Ovary (tissue), 7 donors: ENCODE measurements at regions not wholly inside any gene's neighbourhood (a gene's known extent, or its start where the extent isn't known, plus 50 kb on each side); places are given as distances from the start of the nearest gene placed in this dataset.

Experiments used
- DNase-seq, 5 donors: peaks; one replicate each; pipeline ENCODE4 v3.0.0-alpha.2; 2019 to 2020
- H3K27ac ChIP-seq, 2 donors: fragments of 200-600 bp; one replicate each; pipeline versions ENCODE4 v1.5.1 to v1.8.0; 2019 to 2022
- H3K27me3 ChIP-seq: fragments of 200-600 bp; one replicate; pipeline ENCODE4 v1.8.0; 2022
- H3K36me3 ChIP-seq: fragments of 200-600 bp; sonication (generic); one replicate; pipeline ENCODE4 v1.5.1; 2019
- H3K4me1 ChIP-seq: one replicate; pipeline ENCODE4 v1.8.1; 2013; ENCODE audit warnings: mild to moderate bottlenecking, moderate library complexity; ENCODE audit not compliant: insufficient read depth
- H3K4me3 ChIP-seq: fragments of 200-600 bp; sonication (generic); one replicate; pipeline ENCODE4 v1.5.1; 2017
- H3K9me3 ChIP-seq, 2 donors: fragments of 200-600 bp in 1 of 2; sonication (generic) in 1 of 2; one replicate each; pipeline versions ENCODE4 v1.5.1 to v1.8.1; 2013 to 2019; ENCODE audit warnings: mild to moderate bottlenecking in 1 of 2, moderate library complexity in 1 of 2
- CTCF ChIP-seq, 3 donors: fragments of 450-650 bp in 2 of 3; fragments of 200-600 bp in 1 of 3; IDR thresholded peaks; one replicate each; pipeline versions ENCODE4 v1.5.1 to v1.8.0; 2016 to 2022; ENCODE audit warnings: antibody characterized with exemption in 3 of 3, mild to moderate bottlenecking in 1 of 3
- EP300 ChIP-seq: sonication (generic); formaldehyde crosslinking; IDR thresholded peaks from one replicate; pipeline ENCODE4 v1.6.1; 2017; ENCODE audit warnings: antibody characterized with exemption
- POLR2A ChIP-seq: fragments of 450-650 bp; IDR thresholded peaks from one replicate; pipeline ENCODE4 v1.6.1; 2017; ENCODE audit warnings: antibody characterized with exemption, mild to moderate bottlenecking, moderate library complexity
- WGBS, 3 donors: extraction: QIAGEN DNeasy Blood & Tissue Kit in 1 of 3; methylation state at CpG; one replicate each; pipeline versions ENCODE4 v1.1.5 to v1.1.7; 2013 to 2017; 5-methylcytosine and 5-hydroxymethylcytosine counted together
- intact Hi-C, 4 donors: fragments of 100-400 bp; cut with DNase I; formaldehyde crosslinking; loops; one replicate each; pipeline versions ENCODE4 v1.11.0 to v1.15.1; 2022 to 2023
- donor health status: DM: no; HTN: no; CAD: no; lungs with moderate emphysema.
- donor health status: DM: no; HTN: no; CAD: no.
- donor health status: Bipolar disorder and iron deficiency.
- donor health status: DM: no; HTN: no; CAD: no.
- donor health status: DM: yes; HTN: yes; CAD: no.

- 27 to 37% (median 30%) methylated on average over 9 of the region's 9 CpGs for WGBS, 3 donors
- intact Hi-C loops: loop anchor here in 1 of 4 donors (10.0 kb wide), 1 partner anchor 445 kb away; no protein-coding TSS in a partner anchor
- no peaks in the 10 kb centered on the region for H3K4me1 ChIP-seq
- TF ChIP-seq POLR2A: no peak
- H3K36me3 ChIP-seq: no peaks in the 10 kb centered on the region
- no peak overlapping the region for H3K27ac ChIP-seq
- no peaks in the 10 kb centered on the region for H3K27me3 ChIP-seq
- no peak overlapping the region for H3K4me3 ChIP-seq
- DNase-seq: no peak
- H3K9me3 ChIP-seq: no peaks in the 10 kb centered on the region
These were observed 703.4 kb upstream of the GRAMD2B start for GRCh38 chr5:125719681-125720347.

- TF ChIP-seq EP300 (no peak), POLR2A (no peak), CTCF (IDR thresholded peaks at IDR 0.05) (no peak)
- no peaks in the 10 kb centered on the region for H3K4me1 ChIP-seq
- no peak overlapping the region for H3K27ac ChIP-seq
- 89 to 93% (median 91%) methylated on average over 2 of the region's 2 CpGs for WGBS, 3 donors
- no peak overlapping the region for H3K4me3 ChIP-seq
- H3K27me3 ChIP-seq: no peaks in the 10 kb centered on the region
- intact Hi-C loops: loop anchor here in 1 of 4 donors (10.0 kb wide), 1 partner anchor 444 kb away; no protein-coding TSS in a partner anchor
- H3K9me3 ChIP-seq: no peaks in the 10 kb centered on the region
- H3K36me3 ChIP-seq: no peaks in the 10 kb centered on the region
- no peak for DNase-seq
These were observed 702.9 kb upstream of the GRAMD2B start for GRCh38 chr5:125720348-125720685.

- Histone ChIP-seq H3K27me3 (no peaks in the 10 kb centered on the region), H3K4me3 (no peak overlapping the region), H3K27ac (no peak overlapping the region), H3K4me1 (no peaks in the 10 kb centered on the region), H3K36me3 (no peaks in the 10 kb centered on the region), H3K9me3 (no peaks in the 10 kb centered on the region)
- 93 to 97% (median 95%) methylated on average over 1 of the region's 1 CpG for WGBS, 3 donors
- TF ChIP-seq CTCF (IDR thresholded peaks at IDR 0.05) (no peak), POLR2A (no peak), EP300 (no peak)
- DNase-seq: no peak
- intact Hi-C loops: loop anchor here in 1 of 4 donors (10.0 kb wide), 1 partner anchor 444 kb away; no protein-coding TSS in a partner anchor
These were observed 702.5 kb upstream of the GRAMD2B start for GRCh38 chr5:125720721-125721120.

- H3K9me3 ChIP-seq: no peaks in the 10 kb centered on the region
- H3K4me3 ChIP-seq: no peak overlapping the region
- no peak overlapping the region for H3K27ac ChIP-seq
- H3K4me1 ChIP-seq: no peaks in the 10 kb centered on the region
- H3K36me3 ChIP-seq: no peaks in the 10 kb centered on the region
- TF ChIP-seq CTCF (IDR thresholded peaks at IDR 0.05) (no peak), POLR2A (no peak), EP300 (no peak)
- no peaks in the 10 kb centered on the region for H3K27me3 ChIP-seq
- WGBS, 3 donors: 94 to 98% (median 94%) methylated on average over 1 of the region's 1 CpG
- DNase-seq: no peak
- intact Hi-C loops: loop anchor here in 1 of 4 donors (10.0 kb wide), 1 partner anchor 442 kb away; no protein-coding TSS in a partner anchor
These were observed 700.7 kb upstream of the GRAMD2B start for GRCh38 chr5:125722550-125722949.

- 66 to 90% (median 82%) methylated on average over 4 of the region's 4 CpGs for WGBS, 3 donors
- no peak overlapping the region for H3K27ac ChIP-seq
- no peak overlapping the region for H3K4me3 ChIP-seq
- H3K36me3 ChIP-seq: no peaks in the 10 kb centered on the region
- no peaks in the 10 kb centered on the region for H3K9me3 ChIP-seq
- H3K27me3 ChIP-seq: no peaks in the 10 kb centered on the region
- DNase-seq: no peak
- intact Hi-C loops: loop anchor here in 1 of 4 donors (10.0 kb wide), 1 partner anchor 439 kb away; no protein-coding TSS in a partner anchor
- H3K4me1 ChIP-seq: no peaks in the 10 kb centered on the region
- no peak for TF ChIP-seq POLR2A
- TF ChIP-seq EP300: no peak
- no peak for TF ChIP-seq CTCF (IDR thresholded peaks at IDR 0.05)
These were observed 697.5 kb upstream of the GRAMD2B start for GRCh38 chr5:125725691-125726090.
